ENCODE measurements at regions not wholly inside any gene's neighbourhood (a gene's known extent, or its start where the extent isn't known, plus 50 kb on each side); places are given as distances from the start of the nearest gene placed in this dataset.
A peak's percentile ranks its signal among the peaks of the same experiment; 100 is the strongest.

- no CpG with 5 or more reads among the region's 3 CpGs for WGBS (ENCODE audit: insufficient coverage, low lambda C conversion rate)
- H3K27me3 ChIP-seq (ENCODE audit: control insufficient read depth, insufficient read depth, low read length): peaks cover 76% of the 10 kb centered on the region
- H3K9me3 ChIP-seq (ENCODE audit: control insufficient read depth, low read depth, low read length): no peaks in the 10 kb centered on the region
- H3K27ac ChIP-seq (ENCODE audit: low read length): no peak overlapping the region
- H3K4me1 ChIP-seq (ENCODE audit: control insufficient read depth, insufficient read depth, low read length): peaks cover 8% of the 10 kb centered on the region
- H3K4me3 ChIP-seq (ENCODE audit: low read length): no peak overlapping the region
- no peaks in the 10 kb centered on the region for H3K36me3 ChIP-seq (ENCODE audit: control insufficient read depth, insufficient read depth, low read length)
- no peak for DNase-seq
Observed at GRCh38 chr15:69600556-69601085, 148.0 kb downstream of the RPLP1 start.

- H3K4me1 ChIP-seq (ENCODE audit: control insufficient read depth, insufficient read depth, low read length): peaks cover 5% of the 10 kb centered on the region
- H3K9me3 ChIP-seq (ENCODE audit: control insufficient read depth, low read depth, low read length): no peaks in the 10 kb centered on the region
- peaks cover 70% of the 10 kb centered on the region for H3K27me3 ChIP-seq (ENCODE audit: control insufficient read depth, insufficient read depth, low read length)
- H3K4me3 ChIP-seq (ENCODE audit: low read length): no peak overlapping the region
- no peak for DNase-seq
- WGBS (ENCODE audit: insufficient coverage, low lambda C conversion rate): 80% methylated on average over 2 of the region's 7 CpGs
- no peak overlapping the region for H3K27ac ChIP-seq (ENCODE audit: low read length)
- H3K36me3 ChIP-seq (ENCODE audit: control insufficient read depth, insufficient read depth, low read length): no peaks in the 10 kb centered on the region
Observed at GRCh38 chr15:69601711-69602504, 149.3 kb downstream of the RPLP1 start.

GRCh38 chr15:69602921-69603320, 150.3 kb downstream of the RPLP1 start:
- no peak overlapping the region for H3K4me3 ChIP-seq (ENCODE audit: low read length)
- peaks cover 68% of the 10 kb centered on the region for H3K27me3 ChIP-seq (ENCODE audit: control insufficient read depth, insufficient read depth, low read length)
- DNase-seq: no peak
- H3K9me3 ChIP-seq (ENCODE audit: control insufficient read depth, low read depth, low read length): no peaks in the 10 kb centered on the region
- H3K36me3 ChIP-seq (ENCODE audit: control insufficient read depth, insufficient read depth, low read length): no peaks in the 10 kb centered on the region
- no CpG with 5 or more reads among the region's 4 CpGs for WGBS (ENCODE audit: insufficient coverage, low lambda C conversion rate)
- peaks cover 5% of the 10 kb centered on the region for H3K4me1 ChIP-seq (ENCODE audit: control insufficient read depth, insufficient read depth, low read length)
- H3K27ac ChIP-seq (ENCODE audit: low read length): no peak overlapping the region

- no CpG with 5 or more reads among the region's 1 CpG for WGBS (ENCODE audit: insufficient coverage, low lambda C conversion rate)
- no peak overlapping the region for H3K4me3 ChIP-seq (ENCODE audit: low read length)
- no peaks in the 10 kb centered on the region for H3K9me3 ChIP-seq (ENCODE audit: control insufficient read depth, low read depth, low read length)
- H3K36me3 ChIP-seq (ENCODE audit: control insufficient read depth, insufficient read depth, low read length): no peaks in the 10 kb centered on the region
- peaks cover 64% of the 10 kb centered on the region for H3K27me3 ChIP-seq (ENCODE audit: control insufficient read depth, insufficient read depth, low read length)
- no peak overlapping the region for H3K27ac ChIP-seq (ENCODE audit: low read length)
- no peak for DNase-seq
- H3K4me1 ChIP-seq (ENCODE audit: control insufficient read depth, insufficient read depth, low read length): peaks cover 5% of the 10 kb centered on the region
Observed at GRCh38 chr15:69603369-69604071, 150.9 kb downstream of the RPLP1 start.

- Histone ChIP-seq H3K27ac (ENCODE audit: low read length) (no peak overlapping the region), H3K4me1 (ENCODE audit: control insufficient read depth, insufficient read depth, low read length) (peaks cover 5% of the 10 kb centered on the region)
- no CpG with 5 or more reads among the region's 4 CpGs for WGBS (ENCODE audit: insufficient coverage, low lambda C conversion rate)
Observed at GRCh38 chr15:69604072-69604411, 151.4 kb downstream of the RPLP1 start.

GRCh38 chr15:69606144-69606543, 153.5 kb downstream of the RPLP1 start:
- no peak for DNase-seq
- 84% methylated on average over 2 of the region's 5 CpGs for WGBS (ENCODE audit: insufficient coverage, low lambda C conversion rate)

More at GRCh38 chr15:69604072-69604411, 151.4 kb downstream of the RPLP1 start:
- H3K4me3 ChIP-seq (ENCODE audit: low read length): no peak overlapping the region
- H3K27me3 ChIP-seq (ENCODE audit: control insufficient read depth, insufficient read depth, low read length): peaks cover 61% of the 10 kb centered on the region
- DNase-seq: peak; percentile 60 to 87
- no peaks in the 10 kb centered on the region for H3K36me3 ChIP-seq (ENCODE audit: control insufficient read depth, insufficient read depth, low read length)
- no peaks in the 10 kb centered on the region for H3K9me3 ChIP-seq (ENCODE audit: control insufficient read depth, low read depth, low read length)

GRCh38 chr15:69606921-69607500, 154.4 kb downstream of the RPLP1 start:
- no peak for DNase-seq
- Histone ChIP-seq H3K27ac (ENCODE audit: low read length) (no peak overlapping the region), H3K36me3 (ENCODE audit: control insufficient read depth, insufficient read depth, low read length) (no peaks in the 10 kb centered on the region), H3K27me3 (ENCODE audit: control insufficient read depth, insufficient read depth, low read length) (peaks cover 45% of the 10 kb centered on the region), H3K9me3 (ENCODE audit: control insufficient read depth, low read depth, low read length) (no peaks in the 10 kb centered on the region), H3K4me3 (ENCODE audit: low read length) (no peak overlapping the region), H3K4me1 (ENCODE audit: control insufficient read depth, insufficient read depth, low read length) (peaks cover 5% of the 10 kb centered on the region)
- WGBS (ENCODE audit: insufficient coverage, low lambda C conversion rate): 100% methylated on average over 1 of the region's 11 CpGs

More at GRCh38 chr15:69606144-69606543, 153.5 kb downstream of the RPLP1 start:
- H3K27ac ChIP-seq (ENCODE audit: low read length): no peak overlapping the region
- H3K27me3 ChIP-seq (ENCODE audit: control insufficient read depth, insufficient read depth, low read length): peaks cover 50% of the 10 kb centered on the region
- H3K4me1 ChIP-seq (ENCODE audit: control insufficient read depth, insufficient read depth, low read length): peaks cover 5% of the 10 kb centered on the region
- no peaks in the 10 kb centered on the region for H3K9me3 ChIP-seq (ENCODE audit: control insufficient read depth, low read depth, low read length)
- H3K4me3 ChIP-seq (ENCODE audit: low read length): no peak overlapping the region
- no peaks in the 10 kb centered on the region for H3K36me3 ChIP-seq (ENCODE audit: control insufficient read depth, insufficient read depth, low read length)

GRCh38 chr15:69608661-69609060, 156.0 kb downstream of the RPLP1 start:
- Histone ChIP-seq H3K36me3 (ENCODE audit: control insufficient read depth, insufficient read depth, low read length) (no peaks in the 10 kb centered on the region), H3K9me3 (ENCODE audit: control insufficient read depth, low read depth, low read length) (no peaks in the 10 kb centered on the region), H3K27ac (ENCODE audit: low read length) (no peak overlapping the region), H3K4me1 (ENCODE audit: control insufficient read depth, insufficient read depth, low read length) (peaks cover 3% of the 10 kb centered on the region), H3K27me3 (ENCODE audit: control insufficient read depth, insufficient read depth, low read length) (peaks cover 36% of the 10 kb centered on the region), H3K4me3 (ENCODE audit: low read length) (no peak overlapping the region)
- WGBS (ENCODE audit: insufficient coverage, low lambda C conversion rate): no CpG with 5 or more reads among the region's 4 CpGs
- no peak for DNase-seq

GRCh38 chr15:69609176-69609575, 156.6 kb downstream of the RPLP1 start:
- DNase-seq: no peak
- Histone ChIP-seq H3K9me3 (ENCODE audit: control insufficient read depth, low read depth, low read length) (no peaks in the 10 kb centered on the region), H3K4me1 (ENCODE audit: control insufficient read depth, insufficient read depth, low read length) (no peaks in the 10 kb centered on the region), H3K27me3 (ENCODE audit: control insufficient read depth, insufficient read depth, low read length) (peaks cover 36% of the 10 kb centered on the region), H3K4me3 (ENCODE audit: low read length) (no peak overlapping the region), H3K36me3 (ENCODE audit: control insufficient read depth, insufficient read depth, low read length) (no peaks in the 10 kb centered on the region), H3K27ac (ENCODE audit: low read length) (no peak overlapping the region)
- WGBS (ENCODE audit: insufficient coverage, low lambda C conversion rate): no CpG with 5 or more reads among the region's 5 CpGs

- Histone ChIP-seq H3K27ac (ENCODE audit: low read length) (no peak overlapping the region), H3K27me3 (ENCODE audit: control insufficient read depth, insufficient read depth, low read length) (peaks cover 36% of the 10 kb centered on the region), H3K4me1 (ENCODE audit: control insufficient read depth, insufficient read depth, low read length) (no peaks in the 10 kb centered on the region), H3K4me3 (ENCODE audit: low read length) (no peak overlapping the region), H3K36me3 (ENCODE audit: control insufficient read depth, insufficient read depth, low read length) (no peaks in the 10 kb centered on the region), H3K9me3 (ENCODE audit: control insufficient read depth, low read depth, low read length) (no peaks in the 10 kb centered on the region)
- no peak for DNase-seq
- whole genome bisulfite sequencing (ENCODE audit: insufficient coverage, low lambda C conversion rate): 100% methylated on average over 2 of the region's 5 CpGs
Observed at GRCh38 chr15:69609776-69610175, 157.2 kb downstream of the RPLP1 start.
